ENCODE measurements at regions not wholly inside any gene's neighbourhood (a gene's known extent, or its start where the extent isn't known, plus 50 kb on each side); places are given as distances from the start of the nearest gene placed in this dataset.

GRCh38 chr2:199119796-199120195, 337.9 kb downstream of the SATB2 start:
- TF ChIP-seq, protein P1, sequence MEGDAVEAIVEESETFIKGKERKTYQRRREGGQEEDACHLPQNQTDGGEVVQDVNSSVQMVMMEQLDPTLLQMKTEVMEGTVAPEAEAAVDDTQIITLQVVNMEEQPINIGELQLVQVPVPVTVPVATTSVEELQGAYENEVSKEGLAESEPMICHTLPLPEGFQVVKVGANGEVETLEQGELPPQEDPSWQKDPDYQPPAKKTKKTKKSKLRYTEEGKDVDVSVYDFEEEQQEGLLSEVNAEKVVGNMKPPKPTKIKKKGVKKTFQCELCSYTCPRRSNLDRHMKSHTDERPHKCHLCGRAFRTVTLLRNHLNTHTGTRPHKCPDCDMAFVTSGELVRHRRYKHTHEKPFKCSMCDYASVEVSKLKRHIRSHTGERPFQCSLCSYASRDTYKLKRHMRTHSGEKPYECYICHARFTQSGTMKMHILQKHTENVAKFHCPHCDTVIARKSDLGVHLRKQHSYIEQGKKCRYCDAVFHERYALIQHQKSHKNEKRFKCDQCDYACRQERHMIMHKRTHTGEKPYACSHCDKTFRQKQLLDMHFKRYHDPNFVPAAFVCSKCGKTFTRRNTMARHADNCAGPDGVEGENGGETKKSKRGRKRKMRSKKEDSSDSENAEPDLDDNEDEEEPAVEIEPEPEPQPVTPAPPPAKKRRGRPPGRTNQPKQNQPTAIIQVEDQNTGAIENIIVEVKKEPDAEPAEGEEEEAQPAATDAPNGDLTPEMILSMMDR (IDR thresholded peaks at IDR 0.05; ENCODE audit: poor library complexity): no peak
- TF ChIP-seq EZH2phosphoT487 (IDR thresholded peaks at IDR 0.05; ENCODE audit: low read depth, severe bottlenecking, unreplicated experiment) (no peak), EZH2 (IDR thresholded peaks at IDR 0.05; ENCODE audit: borderline replicate concordance) (no peak)

Measured in hepatocyte (in vitro differentiated cells).